Iris pigment epithelial cell (primary cell): ENCODE measurements at regions not wholly inside any gene's neighbourhood (a gene's known extent, or its start where the extent isn't known, plus 50 kb on each side); places are given as distances from the start of the nearest gene placed in this dataset.
"Not testable (repeated sequence)": the region's sequence is repeated elsewhere in the genome, so short reads cannot be mapped to it uniquely, and the experiment has no call there.

Experiments used
- DNase-seq: peaks from one replicate; pipeline ENCODE4 v3.0.0-alpha.2; 2011; ENCODE audit warnings: low read depth

GRCh38 chr15:30760633-30761032 is 134.7 kb downstream of the ARHGAP11B start:
- not testable (repeated sequence) for DNase-seq

DNA sequence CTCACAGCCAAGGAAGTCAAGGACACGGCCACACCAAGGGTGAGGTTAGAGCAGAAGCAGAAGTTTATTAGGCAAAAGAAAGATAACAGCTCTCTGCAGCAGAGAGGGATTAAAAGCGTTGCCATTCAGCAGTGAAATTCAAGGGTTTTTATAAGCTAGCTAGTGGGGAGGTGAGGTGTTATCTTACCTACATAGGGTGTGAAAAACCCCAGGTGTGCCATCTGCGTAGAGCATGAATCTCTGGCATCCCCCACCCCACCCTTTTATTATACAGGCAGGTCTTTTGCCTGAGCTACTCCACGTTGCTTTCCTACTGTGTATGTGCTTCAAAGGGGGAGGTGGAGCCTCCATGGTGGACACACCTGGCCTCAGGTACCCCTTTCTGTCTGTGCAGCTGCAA is 135.4 kb downstream of the ARHGAP11B start:
- DNase-seq, result not testable (repeated sequence)

- DNase-seq, result peak; percentile 34
Observed at GRCh38 chr15:30769390-30770124, 134.2 kb upstream of the FAN1 start.

- DNase-seq, result no peak
Observed at GRCh38 chr15:30770759-30771158, 133.0 kb upstream of the FAN1 start.

- DNase-seq, result no peak
Observed at GRCh38 chr15:30783019-30783418, 120.7 kb upstream of the FAN1 start.

GRCh38 chr15:30788595-30788994 is 115.1 kb upstream of the FAN1 start:
- no peak for DNase-seq

- no peak for DNase-seq
Observed at GRCh38 chr15:30791239-30792175, 112.2 kb upstream of the FAN1 start.

DNA sequence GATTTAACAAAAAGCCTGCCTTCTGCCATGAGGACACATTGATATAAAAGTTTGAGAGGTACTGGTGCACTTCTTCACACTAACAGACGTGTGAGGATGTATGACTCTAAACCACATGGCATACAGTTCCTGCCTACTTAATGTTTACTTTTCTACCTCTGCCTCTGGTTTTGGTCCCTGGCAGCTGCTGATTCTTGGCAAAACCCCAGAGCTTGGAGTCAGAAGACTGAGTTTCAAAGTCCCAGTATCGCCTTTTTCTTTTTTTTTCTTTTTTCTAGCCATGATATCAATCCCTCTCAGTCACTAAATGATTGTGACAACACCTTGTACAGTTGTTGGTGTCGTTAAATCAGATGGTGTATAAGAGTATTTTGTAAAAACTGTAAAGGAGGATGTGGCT is 110.9 kb upstream of the FAN1 start:
- not testable (repeated sequence) for DNase-seq

GRCh38 chr15:30794388-30794787 is 109.3 kb upstream of the FAN1 start:
- no peak for DNase-seq

DNA sequence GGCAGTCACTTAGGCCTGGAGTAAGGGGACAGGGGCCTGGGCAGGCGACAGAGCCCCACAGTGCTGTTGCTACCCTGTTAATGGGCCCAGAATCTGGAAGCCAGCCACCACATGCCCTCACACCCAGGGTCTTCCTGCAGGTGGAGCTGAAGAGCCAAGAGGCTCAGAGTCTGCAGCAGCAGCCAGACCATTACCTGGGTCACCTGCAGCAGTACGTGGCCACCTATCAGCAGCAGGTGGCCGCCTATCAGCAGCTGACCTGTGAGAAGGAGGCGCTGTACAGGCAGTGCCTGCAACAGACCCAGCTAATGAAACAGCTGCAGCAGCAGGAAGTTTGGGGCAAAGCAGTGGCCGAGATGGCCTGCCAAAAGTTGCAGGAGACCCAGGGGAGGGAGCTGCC is 104.2 kb upstream of the FAN1 start:
- not testable (repeated sequence) for DNase-seq

GRCh38 chr15:30801140-30801895 is 102.4 kb upstream of the FAN1 start:
- DNase-seq, result not testable (repeated sequence)

DNA sequence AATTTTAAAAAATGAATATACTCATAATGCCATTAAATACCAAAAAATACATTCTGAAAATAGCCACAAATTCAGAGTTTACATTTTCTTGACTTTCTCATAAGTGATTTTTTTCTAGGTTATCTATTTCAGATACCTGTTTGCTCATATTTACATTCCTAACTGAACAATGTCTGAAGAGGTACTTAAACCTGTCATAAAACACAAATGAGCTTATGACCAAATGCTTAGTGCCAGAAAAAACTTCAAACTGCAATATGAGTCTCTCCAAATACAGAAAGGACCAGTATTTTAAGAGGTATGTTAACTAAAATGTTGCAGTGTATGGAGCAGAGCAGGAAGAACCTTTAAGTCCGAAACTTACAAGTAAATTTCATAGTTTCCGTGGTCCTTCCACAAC is 101.7 kb upstream of the FAN1 start:
- DNase-seq, result not testable (repeated sequence)

- DNase-seq, result not testable (repeated sequence)
Observed at GRCh38 chr15:30803703-30804102, 100.0 kb upstream of the FAN1 start.

- no peak for DNase-seq
Observed at GRCh38 chr15:30816430-30816829, 87.3 kb upstream of the FAN1 start.

- peak; percentile 10 for DNase-seq
Observed at GRCh38 chr15:30823068-30823813, 80.5 kb upstream of the FAN1 start.

GRCh38 chr15:30824518-30825195 is 79.1 kb upstream of the FAN1 start:
- no peak for DNase-seq

- no peak for DNase-seq
Observed at GRCh38 chr15:30827625-30828303, 76.0 kb upstream of the FAN1 start.

DNA sequence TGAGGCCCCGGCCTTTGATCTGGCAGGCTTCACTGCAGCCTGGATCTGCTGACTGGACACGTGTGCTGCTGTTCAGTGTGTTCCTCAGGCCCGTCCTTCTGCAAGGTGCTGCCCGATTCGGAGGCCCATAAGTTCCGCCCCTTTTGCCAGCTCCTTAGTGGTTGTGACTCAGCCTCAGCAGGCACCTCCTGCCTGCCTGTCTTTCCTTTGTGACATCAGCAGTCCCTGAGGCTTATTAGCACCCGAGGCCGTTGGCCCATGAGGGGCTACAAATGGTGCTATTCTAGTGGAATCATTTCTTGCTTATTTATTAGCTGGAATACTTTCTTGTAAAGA is 75.4 kb upstream of the FAN1 start:
- peak; percentile 9 for DNase-seq

GRCh38 chr15:30830961-30831360 is 72.8 kb upstream of the FAN1 start:
- DNase-seq, result no peak

DNA sequence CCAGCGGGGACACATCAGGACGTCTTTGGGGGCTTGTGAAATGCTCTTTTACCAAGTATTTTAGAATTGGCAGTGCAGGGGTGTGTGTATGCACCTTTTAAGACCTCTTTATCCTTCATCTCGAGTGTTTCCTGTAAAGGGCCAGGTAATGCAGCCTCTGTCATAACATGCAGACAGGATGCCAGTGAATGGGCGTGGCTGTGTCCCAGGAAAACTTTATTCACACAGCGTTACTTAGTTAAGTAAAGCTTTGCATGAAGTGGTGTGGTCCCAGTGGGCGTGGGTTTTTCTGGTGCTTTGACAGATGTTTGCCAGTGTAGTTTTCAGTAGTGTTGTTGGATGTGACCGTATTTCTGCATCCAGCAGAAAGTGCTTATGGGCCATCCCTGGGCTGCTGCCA is 70.3 kb upstream of the FAN1 start:
- not testable (repeated sequence) for DNase-seq

DNA sequence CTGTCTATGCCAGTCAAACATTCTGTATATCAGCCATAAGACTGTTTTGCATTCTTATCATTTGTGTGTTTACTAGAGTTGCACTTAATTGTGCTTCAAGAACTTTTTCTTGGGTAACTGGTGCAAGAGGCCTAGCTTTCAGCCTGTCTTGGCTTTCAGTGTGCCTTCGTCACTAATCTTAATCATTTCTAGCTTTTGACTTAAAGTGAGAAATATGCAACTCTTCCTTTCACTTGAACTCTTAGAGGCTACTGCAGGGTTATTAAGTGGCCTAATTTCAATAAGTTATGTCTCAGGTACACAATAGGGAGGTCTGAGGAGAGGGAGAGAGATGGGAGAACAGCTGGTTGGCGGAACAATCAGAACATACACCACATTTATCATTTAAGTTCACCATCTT is 62.1 kb upstream of the FAN1 start:
- not testable (repeated sequence) for DNase-seq
